ENCODE measurements at regions not wholly inside any gene's neighbourhood (a gene's known extent, or its start where the extent isn't known, plus 50 kb on each side); places are given as distances from the start of the nearest gene placed in this dataset.

- no peak overlapping the region for H3K27ac ChIP-seq
- intact Hi-C loops (cut with DNase I; ENCODE audit: low total_unique reads) = loop anchor here (2.0 kb wide), 1 partner anchor 74 kb away; no protein-coding TSS in a partner anchor
- ATAC-seq (no peak), DNase-seq (no peak)
- no peaks in the 10 kb centered on the region for H3K9me3 ChIP-seq
- H3K4me3 ChIP-seq = no peak overlapping the region
- H3K4me1 ChIP-seq = peaks cover 0 to 4% of the 10 kb centered on the region in 2 donors
- in situ Hi-C loops (cut with MboI; ENCODE audit: low sequenced_read_pairs in 4 of 4) = no loop called here
- no peaks in the 10 kb centered on the region for H3K27me3 ChIP-seq
- H3K36me3 ChIP-seq = no peaks in the 10 kb centered on the region
- TF ChIP-seq POLR2A (IDR thresholded peaks at IDR 0.05) = no peak
- no peak for TF ChIP-seq CTCF (IDR thresholded peaks at IDR 0.05 in 4 of 5, conservative IDR thresholded peaks at IDR 0.05 in 1 of 5)
These were observed 609.0 kb upstream of the FZD8 start for GRCh38 chr10:36251068-36251467.

DNA sequence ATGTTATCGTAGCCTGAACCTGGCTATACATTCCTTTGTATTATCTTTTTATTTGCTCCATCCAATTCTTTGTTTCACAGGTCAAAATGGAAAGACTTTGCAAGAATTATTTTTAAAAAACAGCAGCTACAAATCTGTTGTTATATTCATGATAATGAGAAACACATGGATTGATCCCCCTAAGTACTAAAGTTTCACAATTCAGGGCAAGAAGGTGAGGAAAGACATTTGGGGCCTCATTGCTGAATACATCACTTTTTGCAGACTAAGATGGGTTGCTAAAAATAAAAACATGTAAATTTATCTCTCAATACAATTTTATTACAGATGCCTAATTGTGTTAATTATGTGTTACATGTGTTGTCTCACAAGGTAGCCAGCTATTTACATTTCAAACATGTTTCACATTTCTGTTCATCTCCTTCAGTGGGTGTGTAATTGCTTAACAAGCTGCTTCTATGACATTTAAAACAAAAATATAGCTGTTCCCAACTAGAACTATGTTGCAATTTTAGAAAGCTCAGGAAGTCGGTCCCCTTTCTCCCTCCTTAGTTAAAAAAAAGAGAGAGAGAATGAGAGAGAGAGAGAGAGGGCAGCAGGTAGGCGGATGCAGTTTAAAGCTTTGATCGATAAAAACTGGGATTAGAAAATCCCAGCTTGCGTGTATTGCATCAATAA lies 606.3 kb upstream of the FZD8 start:
- no peak for TF ChIP-seq CTCF (IDR thresholded peaks at IDR 0.05 in 4 of 5, conservative IDR thresholded peaks at IDR 0.05 in 1 of 5)
- no peak for TF ChIP-seq POLR2A (IDR thresholded peaks at IDR 0.05)
- no peak overlapping the region for H3K4me3 ChIP-seq
- H3K27me3 ChIP-seq = no peaks in the 10 kb centered on the region
- no peaks in the 10 kb centered on the region for H3K4me1 ChIP-seq
- H3K27ac ChIP-seq = no peak overlapping the region
- DNase-seq (no peak), ATAC-seq (no peak)
- H3K36me3 ChIP-seq = no peaks in the 10 kb centered on the region
- H3K9me3 ChIP-seq = no peaks in the 10 kb centered on the region
- intact Hi-C loops (cut with DNase I; ENCODE audit: low total_unique reads) = no loop called here
- in situ Hi-C loops (cut with MboI; ENCODE audit: low sequenced_read_pairs in 4 of 4) = no loop called here

- Histone ChIP-seq H3K36me3 (no peaks in the 10 kb centered on the region), H3K4me1 (no peaks in the 10 kb centered on the region), H3K9me3 (no peaks in the 10 kb centered on the region), H3K27me3 (no peaks in the 10 kb centered on the region), H3K27ac (no peak overlapping the region), H3K4me3 (no peak overlapping the region)
- ATAC-seq = no peak
- TF ChIP-seq CTCF (IDR thresholded peaks at IDR 0.05 in 4 of 5, conservative IDR thresholded peaks at IDR 0.05 in 1 of 5) (no peak), POLR2A (IDR thresholded peaks at IDR 0.05) (no peak)
- in situ Hi-C loops (cut with MboI; ENCODE audit: low sequenced_read_pairs in 4 of 4) (no loop called here), intact Hi-C loops (cut with DNase I; ENCODE audit: low total_unique reads) (no loop called here)
- DNase-seq = no peak
These were observed 605.4 kb upstream of the FZD8 start for GRCh38 chr10:36247478-36247877.

- DNase-seq = no peak
- in situ Hi-C loops (cut with MboI; ENCODE audit: low sequenced_read_pairs in 4 of 4) = no loop called here
- no peaks in the 10 kb centered on the region for H3K9me3 ChIP-seq
- TF ChIP-seq CTCF (IDR thresholded peaks at IDR 0.05 in 4 of 5, conservative IDR thresholded peaks at IDR 0.05 in 1 of 5) (no peak), POLR2A (IDR thresholded peaks at IDR 0.05) (no peak)
- no peaks in the 10 kb centered on the region for H3K36me3 ChIP-seq
- H3K4me3 ChIP-seq = no peak overlapping the region
- H3K27me3 ChIP-seq = no peaks in the 10 kb centered on the region
- H3K27ac ChIP-seq = no peak overlapping the region
- intact Hi-C loops (cut with DNase I; ENCODE audit: low total_unique reads) = no loop called here
- no peak for ATAC-seq
- H3K4me1 ChIP-seq = no peaks in the 10 kb centered on the region
These were observed 594.8 kb upstream of the FZD8 start for GRCh38 chr10:36236931-36237330.

- no peak for ATAC-seq
- in situ Hi-C loops (cut with MboI; ENCODE audit: low sequenced_read_pairs in 4 of 4) = no loop called here
These were observed 594.2 kb upstream of the FZD8 start for GRCh38 chr10:36236341-36236740.

More at GRCh38 chr10:36236341-36236740, 594.2 kb upstream of the FZD8 start:
- no peak overlapping the region for H3K27ac ChIP-seq
- H3K4me3 ChIP-seq = no peak overlapping the region
- intact Hi-C loops (cut with DNase I; ENCODE audit: low total_unique reads) = no loop called here
- TF ChIP-seq CTCF (IDR thresholded peaks at IDR 0.05 in 4 of 5, conservative IDR thresholded peaks at IDR 0.05 in 1 of 5) (no peak), POLR2A (IDR thresholded peaks at IDR 0.05) (no peak)
- H3K27me3 ChIP-seq = no peaks in the 10 kb centered on the region
- no peaks in the 10 kb centered on the region for H3K9me3 ChIP-seq
- no peaks in the 10 kb centered on the region for H3K36me3 ChIP-seq
- H3K4me1 ChIP-seq = no peaks in the 10 kb centered on the region
- no peak for DNase-seq

Measured in gastrocnemius medialis (tissue), 4 donors.